ENCODE measurements at regions not wholly inside any gene's neighbourhood (a gene's known extent, or its start where the extent isn't known, plus 50 kb on each side); places are given as distances from the start of the nearest gene placed in this dataset.

DNA sequence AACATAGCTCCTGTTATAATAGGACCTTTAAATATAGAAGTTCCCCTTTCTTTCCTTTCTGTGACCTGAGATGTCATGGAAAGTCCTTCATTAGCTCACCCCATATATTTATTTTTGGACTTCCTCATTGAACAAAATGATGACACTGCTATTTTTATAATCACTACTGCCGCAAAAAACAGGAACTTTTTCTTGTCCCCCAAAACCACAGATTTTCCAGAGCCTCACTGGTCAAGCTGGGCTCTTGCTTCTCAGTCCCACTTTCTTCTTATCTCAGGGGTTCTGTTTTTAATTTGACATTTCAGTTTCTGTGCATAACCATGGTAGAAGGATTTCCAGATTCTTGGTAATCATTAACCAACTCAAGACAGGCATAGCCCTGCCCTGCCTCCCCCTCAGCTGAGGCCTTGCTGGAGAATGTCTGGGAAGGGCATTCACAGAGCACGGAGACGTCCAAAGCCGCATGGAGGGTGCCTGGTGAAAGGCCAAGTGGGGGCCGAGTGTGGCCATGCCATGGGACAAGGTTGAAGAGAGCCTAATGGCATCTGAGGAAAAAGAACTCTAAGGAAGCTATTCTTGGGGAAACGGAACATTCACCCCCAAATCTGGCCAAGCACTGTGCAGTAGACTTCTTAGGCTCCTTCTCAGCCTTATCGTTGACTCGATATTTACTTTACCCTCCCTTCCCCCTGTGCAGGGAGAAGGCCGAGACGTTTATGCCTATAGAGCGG, 73.7 kb downstream of the EDN1 start:
- no peak for ATAC-seq (replicated peaks in 6 of 8)
- WGBS, 10 experiments, result 67 to 97% (median 75%) methylated on average over 1 to 9 of the region's 11 CpGs; no CpG with 5 or more reads in 3 of the 10 experiments
- no peak overlapping the region for H3K27ac ChIP-seq
- peaks cover 0 to 8% of the 10 kb centered on the region in 2 donors for H3K4me1 ChIP-seq (replicated peaks in 1 of 2)
- H3K4me3 ChIP-seq, result no peak overlapping the region
- in situ Hi-C loops (cut with MboI; ENCODE audit: low pct_unique_long_range_greater_than_20kb in 2 of 9, low sequenced_read_pairs in 9 of 9, unreplicated experiment in 9 of 9), result no loop called here

DNA sequence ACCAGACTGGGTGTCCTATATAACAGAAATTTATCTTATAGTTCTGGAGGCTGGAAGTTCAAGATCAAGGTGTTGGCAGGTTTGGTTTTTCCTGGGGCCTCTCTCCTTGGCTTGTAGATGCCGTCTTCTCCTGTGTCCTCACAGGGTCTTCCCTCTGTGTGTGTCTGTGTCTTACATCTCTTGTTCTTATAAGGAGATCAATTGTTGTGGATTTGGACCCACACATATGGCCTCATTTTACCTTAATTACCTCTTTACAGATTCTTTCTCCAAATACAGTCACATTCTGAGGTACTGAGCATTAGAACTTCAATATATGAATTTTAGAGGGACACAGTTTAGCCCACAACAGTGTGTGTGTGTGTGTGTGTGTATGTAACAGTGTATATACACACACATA, 74.5 kb downstream of the EDN1 start:
- in situ Hi-C loops (cut with MboI; ENCODE audit: low pct_unique_long_range_greater_than_20kb in 2 of 9, low sequenced_read_pairs in 9 of 9, unreplicated experiment in 9 of 9), result no loop called here
- no peak overlapping the region for H3K27ac ChIP-seq
- no peak overlapping the region for H3K4me3 ChIP-seq
- no peak for ATAC-seq (replicated peaks in 6 of 8)
- 100% methylated on average over 1 of the region's 1 CpG; no CpG with 5 or more reads in 7 of the 10 experiments for WGBS, 10 experiments
- H3K4me1 ChIP-seq (replicated peaks in 1 of 2), result peaks cover 0 to 8% of the 10 kb centered on the region in 2 donors

DNA sequence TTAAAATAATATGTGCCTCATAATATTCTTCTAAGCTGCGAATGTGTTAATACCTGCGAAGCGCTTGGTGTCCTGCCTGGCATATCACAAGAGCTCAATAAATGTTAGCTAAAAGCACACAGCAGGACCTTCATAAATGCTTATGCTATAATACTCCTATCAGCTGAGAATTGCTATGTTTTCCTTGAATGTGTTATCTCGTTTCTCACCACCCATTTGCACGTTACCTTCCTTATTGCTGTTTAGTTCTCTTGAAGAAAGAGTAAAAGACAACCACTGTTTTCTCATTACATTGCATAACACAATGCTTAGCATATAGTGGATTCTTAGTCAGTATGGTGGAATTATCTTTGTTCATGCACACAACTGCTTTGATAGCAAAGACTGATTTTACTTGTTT, 76.6 kb downstream of the EDN1 start:
- Histone ChIP-seq H3K4me3 (no peak overlapping the region), H3K27ac (no peak overlapping the region), H3K4me1 (replicated peaks in 1 of 2) (peaks cover 0 to 8% of the 10 kb centered on the region in 2 donors)
- WGBS, 10 experiments, result 33 to 100% (median 87%) methylated on average over 1 to 5 of the region's 5 CpGs
- ATAC-seq (replicated peaks in 6 of 8), result no peak
- in situ Hi-C loops (cut with MboI; ENCODE audit: low pct_unique_long_range_greater_than_20kb in 2 of 9, low sequenced_read_pairs in 9 of 9, unreplicated experiment in 9 of 9), result no loop called here

DNA sequence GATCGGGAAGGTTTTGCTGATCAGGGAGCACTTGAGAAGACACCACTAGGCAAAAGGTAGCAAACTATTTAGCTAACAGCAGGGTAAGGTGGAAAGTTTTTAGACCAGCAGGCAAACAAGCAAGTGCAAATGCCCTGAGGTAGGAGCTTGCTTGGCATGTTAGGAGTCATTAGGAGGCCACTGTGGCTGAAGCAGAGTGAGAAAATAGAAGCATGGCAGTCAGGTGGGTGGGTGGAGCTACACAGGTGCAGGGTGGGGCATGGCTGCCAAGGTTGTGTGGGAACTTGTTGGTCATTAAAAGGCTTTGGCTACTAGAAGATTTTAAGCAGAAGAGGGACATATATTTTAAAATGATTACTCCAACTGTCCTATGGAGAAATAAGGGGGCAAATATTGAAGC, 77.3 kb downstream of the EDN1 start:
- H3K4me1 ChIP-seq (replicated peaks in 1 of 2), result peaks cover 0 to 8% of the 10 kb centered on the region in 2 donors
- WGBS, 10 experiments, result 0 to 100% (median 89%) methylated on average over 1 of the region's 1 CpG; no CpG with 5 or more reads in 2 of the 10 experiments
- ATAC-seq (replicated peaks in 6 of 8), result no peak
- H3K4me3 ChIP-seq, result no peak overlapping the region
- no peak overlapping the region for H3K27ac ChIP-seq
- in situ Hi-C loops (cut with MboI; ENCODE audit: low pct_unique_long_range_greater_than_20kb in 2 of 9, low sequenced_read_pairs in 9 of 9, unreplicated experiment in 9 of 9), result no loop called here

DNA sequence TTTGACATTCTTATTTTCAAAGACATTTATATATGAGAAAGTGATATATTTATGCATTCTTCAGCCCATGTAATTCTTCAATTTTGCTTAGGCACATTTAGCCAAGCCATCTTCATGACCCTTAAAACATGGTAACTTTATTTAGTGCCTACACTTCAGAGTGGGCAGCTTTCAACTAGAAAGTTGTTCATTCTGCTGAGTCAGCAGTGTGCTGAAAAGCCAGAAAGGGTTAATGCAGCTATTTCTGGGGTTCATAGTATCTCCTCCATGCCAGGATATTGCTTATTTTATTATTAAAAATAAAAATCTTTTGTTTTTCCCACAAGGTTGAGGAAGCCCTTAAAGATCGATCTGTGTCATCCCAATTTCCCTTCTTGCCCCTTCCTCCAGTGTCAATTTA, 79.2 kb downstream of the EDN1 start:
- no peak for ATAC-seq (replicated peaks in 6 of 8)
- Histone ChIP-seq H3K4me3 (no peak overlapping the region), H3K27ac (no peak overlapping the region), H3K4me1 (replicated peaks in 1 of 2) (peaks cover 0 to 8% of the 10 kb centered on the region in 2 donors)
- WGBS, 10 experiments, result 86 to 100% (median 94%) methylated on average over 1 of the region's 1 CpG; no CpG with 5 or more reads in 4 of the 10 experiments
- in situ Hi-C loops (cut with MboI; ENCODE audit: low pct_unique_long_range_greater_than_20kb in 2 of 9, low sequenced_read_pairs in 9 of 9, unreplicated experiment in 9 of 9), result no loop called here

DNA sequence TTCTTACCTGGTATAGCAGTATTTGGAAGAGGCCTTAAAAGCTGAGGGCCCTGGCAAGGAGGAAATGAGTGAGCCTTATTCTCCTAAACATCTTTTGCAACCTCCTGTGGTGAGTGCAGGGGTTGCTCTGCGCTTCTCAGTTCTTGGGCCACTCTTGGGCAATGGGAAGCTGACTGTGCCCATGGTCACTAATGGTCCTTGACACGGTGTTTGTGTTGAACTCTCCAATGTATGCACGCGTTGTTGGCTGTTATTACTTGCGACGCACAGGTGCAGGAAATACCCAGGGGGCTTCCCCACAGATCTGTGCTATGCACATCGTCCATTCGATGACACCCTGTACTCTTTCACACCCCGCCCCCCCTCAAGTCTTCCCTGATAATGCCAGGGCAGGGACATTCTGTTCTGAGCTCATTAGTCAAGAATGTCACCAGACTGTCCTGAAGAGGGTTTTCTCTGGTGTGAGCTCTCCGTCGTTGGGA, 79.7 kb downstream of the EDN1 start:
- Histone ChIP-seq H3K4me3 (no peak overlapping the region), H3K4me1 (replicated peaks in 1 of 2) (peaks cover 0 to 8% of the 10 kb centered on the region in 2 donors), H3K27ac (no peak overlapping the region)
- in situ Hi-C loops (cut with MboI; ENCODE audit: low pct_unique_long_range_greater_than_20kb in 2 of 9, low sequenced_read_pairs in 9 of 9, unreplicated experiment in 9 of 9), result no loop called here
- 79 to 100% (median 94%) methylated on average over 1 to 6 of the region's 11 CpGs; no CpG with 5 or more reads in 3 of the 10 experiments for WGBS, 10 experiments
- no peak for ATAC-seq (replicated peaks in 6 of 8)

DNA sequence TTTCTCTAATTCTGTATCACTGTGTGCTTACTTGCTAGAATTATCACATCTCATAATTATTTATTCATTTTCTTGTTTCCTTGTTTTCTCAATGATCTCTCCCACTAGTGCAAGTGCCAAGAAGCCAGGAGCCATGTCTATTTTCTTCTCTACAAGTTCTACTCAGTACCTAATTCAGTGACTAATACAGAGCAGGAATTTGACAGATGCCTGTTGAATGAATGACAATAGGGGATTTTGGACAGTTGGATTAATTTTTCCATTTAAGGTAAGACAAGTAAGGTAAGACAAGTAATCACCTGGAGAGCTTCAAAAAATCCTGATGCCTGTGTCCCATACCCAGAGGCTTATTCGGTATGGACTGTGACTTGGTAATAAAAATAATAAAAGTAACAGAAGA, 81.0 kb downstream of the EDN1 start:
- in situ Hi-C loops (cut with MboI; ENCODE audit: low pct_unique_long_range_greater_than_20kb in 2 of 9, low sequenced_read_pairs in 9 of 9, unreplicated experiment in 9 of 9), result no loop called here
- ATAC-seq (replicated peaks in 6 of 8), result no peak
- Histone ChIP-seq H3K4me1 (replicated peaks in 1 of 2) (no peaks in the 10 kb centered on the region), H3K4me3 (no peak overlapping the region), H3K27ac (no peak overlapping the region)
- 86 to 100% (median 100%) methylated on average over 1 of the region's 1 CpG; no CpG with 5 or more reads in 1 of the 10 experiments for WGBS, 10 experiments

DNA sequence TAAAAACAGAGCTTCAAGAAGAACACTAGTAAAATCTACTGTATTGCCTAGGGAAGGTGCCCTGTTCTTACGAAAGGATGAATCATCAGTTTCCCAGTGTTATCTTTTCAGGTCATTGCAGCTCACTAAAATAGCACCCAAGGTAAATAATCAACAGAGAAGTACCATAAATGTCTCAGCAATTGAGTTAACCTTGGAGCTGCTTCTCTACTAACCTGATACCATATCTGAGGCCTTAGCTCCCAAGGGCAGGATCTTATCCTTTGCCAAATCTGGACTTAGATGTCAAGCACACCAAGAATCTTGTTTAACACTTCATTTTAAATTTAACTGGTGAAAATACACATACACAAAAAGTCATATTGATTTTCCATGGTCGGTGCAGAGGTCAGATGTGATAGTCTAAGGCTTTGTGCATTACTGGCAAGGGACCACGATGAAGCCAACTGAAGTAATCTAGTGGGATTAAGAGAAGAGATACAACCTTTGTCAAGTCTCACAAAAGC, 81.5 kb downstream of the EDN1 start:
- no peak overlapping the region for H3K27ac ChIP-seq
- 38 to 100% (median 76%) methylated on average over 1 to 3 of the region's 3 CpGs; no CpG with 5 or more reads in 2 of the 10 experiments for WGBS, 10 experiments
- H3K4me1 ChIP-seq (replicated peaks in 1 of 2), result no peaks in the 10 kb centered on the region
- ATAC-seq (replicated peaks in 6 of 8), result no peak
- H3K4me3 ChIP-seq, result no peak overlapping the region
- in situ Hi-C loops (cut with MboI; ENCODE audit: low pct_unique_long_range_greater_than_20kb in 2 of 9, low sequenced_read_pairs in 9 of 9, unreplicated experiment in 9 of 9), result no loop called here

DNA sequence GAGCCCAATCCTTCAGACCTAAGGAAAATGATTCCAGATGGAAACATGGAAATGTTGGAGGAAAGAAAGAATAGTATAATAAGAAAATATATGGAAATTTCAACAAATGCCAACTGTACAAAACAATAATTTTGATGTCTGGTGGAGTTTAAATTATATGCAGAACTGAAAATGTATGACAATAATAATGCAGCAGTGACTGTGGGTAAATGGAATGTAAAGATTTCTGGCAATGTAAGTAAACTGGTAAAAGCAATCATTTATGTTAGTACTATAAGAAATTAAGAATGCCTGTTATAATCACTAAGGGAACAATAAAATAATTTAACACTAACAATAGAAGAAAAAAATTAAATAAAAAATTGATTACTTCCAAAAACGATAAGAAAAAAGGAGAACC, 89.0 kb downstream of the EDN1 start:
- no peak overlapping the region for H3K4me3 ChIP-seq
- H3K27ac ChIP-seq, result no peak overlapping the region
- H3K4me1 ChIP-seq (replicated peaks in 1 of 2), result no peaks in the 10 kb centered on the region
- WGBS, 10 experiments, result 0 to 86% (median 74%) methylated on average over 1 of the region's 1 CpG; no CpG with 5 or more reads in 1 of the 10 experiments
- ATAC-seq (replicated peaks in 6 of 8), result no peak
- in situ Hi-C loops (cut with MboI; ENCODE audit: low pct_unique_long_range_greater_than_20kb in 2 of 9, low sequenced_read_pairs in 9 of 9, unreplicated experiment in 9 of 9), result no loop called here

DNA sequence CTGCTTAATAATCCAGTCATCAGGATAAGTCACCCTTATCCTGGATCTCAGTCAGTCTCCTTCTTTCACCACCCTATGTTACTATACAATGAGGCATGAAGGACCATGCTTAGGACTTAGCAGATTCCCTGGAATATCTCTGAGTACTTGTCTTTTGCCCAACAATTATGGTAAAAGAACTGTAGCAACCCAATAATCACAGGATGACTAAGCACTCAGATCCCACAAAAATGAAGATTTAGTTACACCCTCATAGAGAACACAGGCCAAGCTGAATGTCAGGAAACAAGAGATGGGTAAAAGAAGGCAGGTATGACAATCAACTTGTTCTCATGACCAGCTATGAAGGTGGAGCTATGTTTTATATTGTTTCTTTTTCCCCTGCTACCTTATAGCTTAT, 91.4 kb downstream of the EDN1 start:
- Histone ChIP-seq H3K4me1 (replicated peaks in 1 of 2) (no peaks in the 10 kb centered on the region), H3K4me3 (no peak overlapping the region), H3K27ac (no peak overlapping the region)
- in situ Hi-C loops (cut with MboI; ENCODE audit: low pct_unique_long_range_greater_than_20kb in 2 of 9, low sequenced_read_pairs in 9 of 9, unreplicated experiment in 9 of 9), result no loop called here
- ATAC-seq (replicated peaks in 6 of 8), result no peak

DNA sequence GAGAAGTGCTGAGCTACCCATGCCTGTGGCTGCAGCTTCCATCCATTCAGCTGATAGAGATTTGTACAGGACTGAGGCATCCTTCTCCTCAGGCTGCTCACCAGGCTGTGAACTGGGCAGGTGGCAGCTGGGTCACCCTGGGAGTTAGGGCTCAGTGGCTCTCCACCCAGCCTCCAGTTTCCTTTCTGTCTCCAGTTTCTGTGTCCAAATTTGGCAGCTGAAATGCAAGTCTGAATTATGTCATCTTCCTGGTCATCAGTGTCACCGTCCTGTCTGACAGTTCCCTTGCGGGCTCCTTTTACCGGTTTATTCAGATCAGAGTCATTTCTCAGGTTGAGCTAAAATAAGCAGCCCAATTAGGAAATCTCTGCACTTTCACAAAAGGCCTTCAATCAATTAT, 93.3 kb downstream of the EDN1 start:
- Histone ChIP-seq H3K27ac (no peak overlapping the region), H3K4me3 (no peak overlapping the region), H3K4me1 (replicated peaks in 1 of 2) (no peaks in the 10 kb centered on the region)
- in situ Hi-C loops (cut with MboI; ENCODE audit: low pct_unique_long_range_greater_than_20kb in 2 of 9, low sequenced_read_pairs in 9 of 9, unreplicated experiment in 9 of 9), result no loop called here
- 86 to 100% (median 98%) methylated on average over 1 to 3 of the region's 3 CpGs; no CpG with 5 or more reads in 2 of the 10 experiments for WGBS, 10 experiments
- ATAC-seq (replicated peaks in 6 of 8), result no peak

DNA sequence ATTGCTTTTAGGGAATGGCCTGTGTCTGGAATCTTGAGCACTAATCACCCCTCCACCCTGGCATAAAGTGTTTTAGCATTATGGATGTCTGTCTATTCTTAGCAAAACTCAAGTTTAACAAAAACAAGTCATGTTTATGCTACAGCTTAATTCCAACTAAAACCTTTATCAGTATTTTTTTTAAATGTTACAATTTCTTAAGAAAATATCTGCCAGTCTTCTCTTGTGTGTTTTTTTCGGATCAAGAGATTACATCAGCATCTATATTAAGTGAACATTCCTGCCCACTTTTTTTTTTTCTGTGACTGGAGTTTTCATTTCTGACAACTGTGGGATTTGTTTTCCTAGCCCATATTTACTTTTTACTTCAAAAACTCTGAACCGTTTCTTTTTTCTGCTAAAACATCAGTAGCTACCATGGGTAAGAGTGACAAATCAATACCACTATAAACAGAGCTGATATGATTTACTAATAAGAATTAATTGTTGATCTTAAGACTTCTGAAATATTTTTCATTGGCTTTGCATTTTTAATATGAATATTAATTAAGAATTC, 94.3 kb downstream of the EDN1 start:
- ATAC-seq (replicated peaks in 6 of 8), result no peak

DNA sequence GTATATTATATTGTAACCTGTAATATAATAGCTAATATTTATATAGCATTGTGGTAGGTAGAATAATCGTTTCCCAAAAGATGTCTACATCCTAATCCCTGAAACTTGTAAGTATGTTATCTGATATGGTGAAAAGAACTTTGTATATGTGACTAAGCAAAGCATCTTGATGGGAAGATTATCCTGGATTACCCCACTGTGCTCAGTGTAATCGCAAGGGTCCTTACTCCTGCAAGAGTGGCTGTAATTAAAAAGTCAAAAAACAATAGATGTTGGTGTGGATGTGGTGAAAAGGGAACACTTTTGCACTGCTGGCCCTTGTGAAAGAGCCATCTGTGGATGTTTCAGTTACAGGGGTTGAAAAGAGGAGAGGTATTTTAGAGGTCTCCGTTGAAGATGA, 95.2 kb downstream of the EDN1 start:
- in situ Hi-C loops (cut with MboI; ENCODE audit: low pct_unique_long_range_greater_than_20kb in 2 of 9, low sequenced_read_pairs in 9 of 9, unreplicated experiment in 9 of 9), result no loop called here
- no peak for ATAC-seq (replicated peaks in 6 of 8)
- Histone ChIP-seq H3K27ac (no peak overlapping the region), H3K4me1 (replicated peaks in 1 of 2) (no peaks in the 10 kb centered on the region), H3K4me3 (no peak overlapping the region)
- 60 to 100% (median 96%) methylated on average over 1 to 3 of the region's 3 CpGs; no CpG with 5 or more reads in 3 of the 10 experiments for WGBS, 10 experiments

More for the DNA sequence above, 94.3 kb downstream of the EDN1 start:
- in situ Hi-C loops (cut with MboI; ENCODE audit: low pct_unique_long_range_greater_than_20kb in 2 of 9, low sequenced_read_pairs in 9 of 9, unreplicated experiment in 9 of 9), result no loop called here
- Histone ChIP-seq H3K4me3 (no peak overlapping the region), H3K4me1 (replicated peaks in 1 of 2) (no peaks in the 10 kb centered on the region), H3K27ac (no peak overlapping the region)
- 24 to 81% (median 57%) methylated on average over 1 to 2 of the region's 2 CpGs for WGBS, 10 experiments
